Testis (tissue), 2 donors: ENCODE measurements at regions not wholly inside any gene's neighbourhood (a gene's known extent, or its start where the extent isn't known, plus 50 kb on each side); places are given as distances from the start of the nearest gene placed in this dataset.
"Not testable (repeated sequence)": the region's sequence is repeated elsewhere in the genome, so short reads cannot be mapped to it uniquely, and the experiment has no call there.

Source experiments
- DNase-seq: peaks from one replicate; pipeline ENCODE4 v3.0.0-alpha.2; 2019
- H3K27ac ChIP-seq, 2 donors: fragments of 200-600 bp; sonication (generic); one replicate each; pipeline ENCODE4 v1.5.1; 2019
- H3K27me3 ChIP-seq: fragments of 200-600 bp; sonication (generic); one replicate; pipeline ENCODE4 v1.5.1; 2019
- H3K36me3 ChIP-seq: fragments of 200-600 bp; sonication (generic); one replicate; pipeline ENCODE4 v1.5.1; 2017; ENCODE audit warnings: low read depth; ENCODE audit errors: missing control alignments
- H3K4me1 ChIP-seq: fragments of 200-600 bp; sonication (generic); one replicate; pipeline ENCODE4 v1.5.1; 2019
- H3K4me3 ChIP-seq, 2 donors: fragments of 200-600 bp; sonication (generic); one replicate each; pipeline ENCODE4 v1.5.1; 2017 to 2019
- H3K9me3 ChIP-seq: fragments of 200-600 bp; sonication (generic); one replicate; pipeline ENCODE4 v1.5.1; 2017
- POLR2A ChIP-seq: fragments of 450-650 bp; IDR thresholded peaks from one replicate; pipeline ENCODE4 v1.6.1; 2017; ENCODE audit warnings: antibody characterized with exemption, mild to moderate bottlenecking, moderate library complexity
- WGBS, 2 donors: methylation state at CpG; one replicate each; pipeline ENCODE4 v1.1.5; 2018; 5-methylcytosine and 5-hydroxymethylcytosine counted together
- intact Hi-C: fragments of 100-400 bp; cut with DNase I; formaldehyde crosslinking; loops from one replicate; pipeline ENCODE4 v1.15.1; 2023; ENCODE audit warnings: low total_unique reads
- TF ChIP-seq, protein P1 (sequence below), 3 experiments: fragments of 450-650 bp in 2 of 3; fragments of 200-600 bp in 1 of 3; sonication (generic) in 1 of 3; IDR thresholded peaks; one replicate each; pipeline ENCODE4 v1.5.1; 2016 to 2019; ENCODE audit warnings: antibody characterized with exemption in 3 of 3, mild to moderate bottlenecking in 2 of 3, moderate library complexity in 1 of 3

DNA sequence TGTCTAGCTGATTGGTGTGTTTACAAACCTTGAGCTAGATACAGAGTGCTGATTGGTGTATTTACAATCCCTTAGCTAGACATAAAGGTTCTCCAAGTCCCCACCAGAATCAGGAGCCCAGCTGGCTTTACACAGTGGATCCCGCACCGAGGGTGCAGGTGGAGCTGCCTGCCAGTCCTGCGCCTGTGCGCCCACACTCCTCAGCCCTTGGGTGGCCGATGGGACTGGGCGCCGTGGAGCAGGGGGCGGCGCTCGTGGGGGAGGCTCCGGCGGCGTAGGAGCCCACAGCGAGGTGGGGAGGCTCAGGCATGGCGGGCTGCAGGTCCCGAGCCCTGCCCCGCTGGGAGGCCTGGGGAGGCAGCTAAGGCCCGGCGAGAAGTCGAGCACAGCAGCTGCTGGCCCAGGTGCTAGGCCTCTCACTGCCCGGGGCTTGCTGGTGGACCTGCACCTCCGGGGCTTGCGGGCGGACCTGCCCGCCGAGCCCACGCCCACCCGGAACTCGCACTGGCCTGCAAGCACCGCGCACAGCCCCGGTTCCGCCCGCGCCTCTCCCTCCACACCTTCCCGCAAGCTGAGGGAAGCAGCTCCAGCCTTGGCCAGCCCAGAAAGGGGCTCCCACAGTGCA lies 51.0 kb upstream of the CDYL start:
- intact Hi-C loops, H3K4me1 ChIP-seq, H3K27ac ChIP-seq, H3K27me3 ChIP-seq, H3K36me3 ChIP-seq, H3K9me3 ChIP-seq: not testable (repeated sequence)
- 73% methylated on average over 36 of the region's 36 CpGs; no CpG with 5 or more reads in 1 of the 2 donors for WGBS, 2 donors
- peak overlapping the region; percentile 31 to 54 for H3K4me3 ChIP-seq
- peak; percentile 28 for DNase-seq

DNA sequence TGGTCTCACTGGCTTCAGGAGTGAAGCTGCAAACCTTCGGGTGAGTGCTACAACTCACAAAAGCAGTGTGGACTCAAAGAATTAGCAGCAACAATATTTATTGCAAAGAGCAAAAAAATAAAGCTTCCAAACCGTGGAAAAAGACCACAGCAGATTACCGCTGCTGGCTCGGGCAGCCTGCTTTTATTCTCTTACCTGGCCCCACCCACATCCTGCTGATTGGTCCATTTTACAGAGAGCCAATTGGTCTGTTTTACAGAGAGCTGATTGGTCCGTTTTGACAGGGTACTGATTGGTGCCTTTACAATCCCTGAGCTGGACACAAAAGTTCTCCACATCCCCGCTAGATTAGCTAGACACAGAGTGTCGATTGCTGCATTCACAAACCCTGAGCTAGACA lies 51.5 kb upstream of the CDYL start:
- H3K27ac ChIP-seq, H3K9me3 ChIP-seq, H3K27me3 ChIP-seq, H3K4me1 ChIP-seq, intact Hi-C loops, H3K36me3 ChIP-seq: not testable (repeated sequence)
- peak overlapping the region; percentile 31 to 54 for H3K4me3 ChIP-seq
- peak; percentile 49 for DNase-seq
- WGBS, 2 donors: 58 to 62% methylated on average over 7 of the region's 7 CpGs

DNA sequence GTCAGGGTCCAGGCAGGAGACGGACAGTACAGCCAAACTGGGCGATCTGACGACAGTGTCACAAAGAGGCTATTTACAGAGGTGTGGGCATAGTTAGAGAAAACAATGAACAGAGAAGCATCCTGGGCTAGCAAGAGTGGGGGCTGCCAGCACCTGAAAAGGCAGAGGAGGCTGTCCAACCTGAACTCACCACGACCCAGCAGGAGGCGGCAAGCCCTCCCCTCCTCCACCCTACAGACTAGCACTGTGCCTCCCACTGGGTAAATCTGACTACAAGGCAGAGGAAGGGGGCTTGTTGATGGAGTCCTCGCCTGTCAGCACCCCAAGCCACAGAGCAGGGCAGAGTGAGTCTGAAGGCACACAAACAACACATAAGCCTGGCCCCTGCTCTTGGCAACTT lies 52.8 kb upstream of the CDYL start:
- H3K4me3 ChIP-seq: peak overlapping the region in 1 of 2 donors; percentile 54
- H3K9me3 ChIP-seq: no peaks in the 10 kb centered on the region
- 33 to 51% methylated on average over 4 to 6 of the region's 6 CpGs for WGBS, 2 donors
- H3K4me1 ChIP-seq: peaks cover 7% of the 10 kb centered on the region
- H3K27ac ChIP-seq: no peak overlapping the region
- no peak for DNase-seq
- H3K27me3 ChIP-seq: no peaks in the 10 kb centered on the region
- H3K36me3 ChIP-seq: no peaks in the 10 kb centered on the region
- TF ChIP-seq, protein P1, sequence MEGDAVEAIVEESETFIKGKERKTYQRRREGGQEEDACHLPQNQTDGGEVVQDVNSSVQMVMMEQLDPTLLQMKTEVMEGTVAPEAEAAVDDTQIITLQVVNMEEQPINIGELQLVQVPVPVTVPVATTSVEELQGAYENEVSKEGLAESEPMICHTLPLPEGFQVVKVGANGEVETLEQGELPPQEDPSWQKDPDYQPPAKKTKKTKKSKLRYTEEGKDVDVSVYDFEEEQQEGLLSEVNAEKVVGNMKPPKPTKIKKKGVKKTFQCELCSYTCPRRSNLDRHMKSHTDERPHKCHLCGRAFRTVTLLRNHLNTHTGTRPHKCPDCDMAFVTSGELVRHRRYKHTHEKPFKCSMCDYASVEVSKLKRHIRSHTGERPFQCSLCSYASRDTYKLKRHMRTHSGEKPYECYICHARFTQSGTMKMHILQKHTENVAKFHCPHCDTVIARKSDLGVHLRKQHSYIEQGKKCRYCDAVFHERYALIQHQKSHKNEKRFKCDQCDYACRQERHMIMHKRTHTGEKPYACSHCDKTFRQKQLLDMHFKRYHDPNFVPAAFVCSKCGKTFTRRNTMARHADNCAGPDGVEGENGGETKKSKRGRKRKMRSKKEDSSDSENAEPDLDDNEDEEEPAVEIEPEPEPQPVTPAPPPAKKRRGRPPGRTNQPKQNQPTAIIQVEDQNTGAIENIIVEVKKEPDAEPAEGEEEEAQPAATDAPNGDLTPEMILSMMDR (IDR thresholded peaks at IDR 0.05): no peak
- TF ChIP-seq POLR2A: no peak
- intact Hi-C loops: no loop called here

DNA sequence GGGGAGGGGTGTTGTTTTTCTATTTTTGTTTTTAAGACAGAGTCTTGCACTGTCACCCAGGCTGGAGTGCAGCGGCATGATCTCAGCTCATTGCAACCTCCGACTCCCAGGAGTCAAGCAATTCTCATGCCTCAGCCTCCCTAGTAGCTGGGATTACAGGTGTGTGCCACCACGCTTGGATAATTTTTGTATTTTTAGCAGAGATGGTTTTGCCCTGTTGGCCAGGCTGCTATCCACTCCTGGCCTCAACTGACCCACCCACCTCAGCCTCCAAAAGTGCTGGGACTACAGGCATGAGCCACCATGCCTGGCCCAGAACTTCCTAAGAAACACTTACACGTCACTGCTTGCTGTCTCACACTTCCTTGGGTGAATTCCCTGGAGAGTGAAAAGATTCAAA lies 54.8 kb upstream of the CDYL start:
- H3K36me3 ChIP-seq, H3K9me3 ChIP-seq, H3K4me1 ChIP-seq, H3K4me3 ChIP-seq, H3K27me3 ChIP-seq, DNase-seq, H3K27ac ChIP-seq, intact Hi-C loops: not testable (repeated sequence)
- WGBS, 2 donors: 89 to 90% methylated on average over 4 of the region's 4 CpGs

DNA sequence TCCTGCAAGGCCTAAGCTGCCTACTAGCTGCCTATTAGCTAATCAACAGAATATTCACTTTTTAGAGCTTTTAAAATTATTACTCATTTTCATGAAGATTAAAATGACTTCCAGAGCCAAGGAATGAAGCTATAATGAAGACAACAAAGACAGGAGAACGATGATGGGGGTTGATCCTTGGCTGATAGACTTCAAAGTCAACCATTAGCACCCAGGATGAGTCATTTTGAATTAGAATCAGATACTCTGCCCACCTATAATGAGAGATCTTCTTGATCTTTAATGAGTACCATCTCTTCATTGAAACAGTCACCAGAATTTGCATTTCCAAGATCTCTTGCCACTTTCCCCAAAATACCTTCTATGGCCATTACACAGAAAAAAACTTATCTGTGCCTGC lies 56.7 kb upstream of the CDYL start:
- intact Hi-C loops: no loop called here
- no peak for DNase-seq
- Histone ChIP-seq H3K4me3 (no peak overlapping the region), H3K36me3 (no peaks in the 10 kb centered on the region), H3K27ac (no peak overlapping the region), H3K27me3 (no peaks in the 10 kb centered on the region), H3K9me3 (no peaks in the 10 kb centered on the region), H3K4me1 (no peaks in the 10 kb centered on the region)
- 45 to 48% methylated on average over 1 of the region's 1 CpG for WGBS, 2 donors
- no peak for TF ChIP-seq POLR2A
- TF ChIP-seq, protein P1 (IDR thresholded peaks at IDR 0.05): no peak

DNA sequence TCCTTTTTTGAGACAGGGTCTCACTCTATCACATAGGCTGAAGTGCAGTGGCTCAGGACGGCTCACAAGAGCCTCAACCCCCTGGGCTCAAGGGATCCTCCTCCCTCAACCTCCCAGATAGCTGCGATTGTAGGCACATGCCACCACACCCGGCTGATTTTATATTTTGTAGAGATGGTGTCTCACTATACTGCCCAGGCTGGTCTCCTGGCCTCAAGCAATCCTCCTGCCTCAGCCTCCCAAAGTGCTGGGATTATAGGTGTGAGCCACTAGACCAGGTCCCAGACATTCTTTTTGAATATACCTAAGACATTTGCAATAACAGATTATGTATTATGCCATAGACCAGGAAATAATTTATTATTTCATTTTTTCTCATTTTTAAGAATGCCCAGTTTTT lies 58.3 kb upstream of the CDYL start:
- WGBS, 2 donors: 91 to 96% methylated on average over 3 of the region's 3 CpGs
- Histone ChIP-seq H3K36me3 (no peaks in the 10 kb centered on the region), H3K27me3 (no peaks in the 10 kb centered on the region), H3K9me3 (no peaks in the 10 kb centered on the region), H3K27ac (no peak overlapping the region), H3K4me1 (no peaks in the 10 kb centered on the region), H3K4me3 (no peak overlapping the region)
- intact Hi-C loops: no loop called here
- TF ChIP-seq POLR2A: no peak
- TF ChIP-seq, protein P1 (IDR thresholded peaks at IDR 0.05): no peak
- no peak for DNase-seq
